Mesothelial cell of epicardium (in vitro differentiated cells): ENCODE measurements at regions not wholly inside any gene's neighbourhood (a gene's known extent, or its start where the extent isn't known, plus 50 kb on each side); places are given as distances from the start of the nearest gene placed in this dataset.
A peak's percentile ranks its signal among the peaks of the same experiment; 100 is the strongest.

Experiments
- DNase-seq, 2 experiments: peaks; one replicate each; pipeline ENCODE4 v3.0.0; 2021; ENCODE audit warnings: low spot score in 2 of 2; ENCODE audit not compliant: unreplicated experiment in 2 of 2
- H3K27ac Mint-ChIP-seq: 2 replicates; pipeline ENCODE4 v1.8.0; 2021; ENCODE audit warnings: mixed read lengths
- H3K27me3 Mint-ChIP-seq: 2 replicates; pipeline ENCODE4 v1.8.0; 2021; ENCODE audit warnings: low read depth, mixed read lengths
- H3K36me3 Mint-ChIP-seq: 2 replicates; pipeline ENCODE4 v1.8.0; 2021; ENCODE audit warnings: mixed read lengths
- H3K4me1 Mint-ChIP-seq: 2 replicates; pipeline ENCODE4 v1.8.0; 2021; ENCODE audit warnings: mixed read lengths
- H3K4me3 Mint-ChIP-seq: 2 replicates; pipeline ENCODE4 v1.8.0; 2021; ENCODE audit warnings: mild to moderate bottlenecking, moderate library complexity, mixed read lengths
- H3K9me3 Mint-ChIP-seq: 2 replicates; pipeline ENCODE4 v1.8.0; 2021; ENCODE audit warnings: mixed read lengths
- TF ChIP-seq, protein P1 (sequence below): fragments of 200-600 bp; sonication (generic); IDR thresholded peaks from one replicate; pipeline ENCODE4 v1.5.0; 2021; ENCODE audit warnings: antibody characterized with exemption; ENCODE audit not compliant: unreplicated experiment

GRCh38 chr10:28880683-28880950, 203.3 kb downstream of the BAMBI start:
- H3K9me3 Mint-ChIP-seq = no peaks in the 10 kb centered on the region
- no peak for DNase-seq
- no peak overlapping the region for H3K4me3 Mint-ChIP-seq
- peak overlapping the region; percentile 70 for H3K27ac Mint-ChIP-seq
- TF ChIP-seq, protein P1, sequence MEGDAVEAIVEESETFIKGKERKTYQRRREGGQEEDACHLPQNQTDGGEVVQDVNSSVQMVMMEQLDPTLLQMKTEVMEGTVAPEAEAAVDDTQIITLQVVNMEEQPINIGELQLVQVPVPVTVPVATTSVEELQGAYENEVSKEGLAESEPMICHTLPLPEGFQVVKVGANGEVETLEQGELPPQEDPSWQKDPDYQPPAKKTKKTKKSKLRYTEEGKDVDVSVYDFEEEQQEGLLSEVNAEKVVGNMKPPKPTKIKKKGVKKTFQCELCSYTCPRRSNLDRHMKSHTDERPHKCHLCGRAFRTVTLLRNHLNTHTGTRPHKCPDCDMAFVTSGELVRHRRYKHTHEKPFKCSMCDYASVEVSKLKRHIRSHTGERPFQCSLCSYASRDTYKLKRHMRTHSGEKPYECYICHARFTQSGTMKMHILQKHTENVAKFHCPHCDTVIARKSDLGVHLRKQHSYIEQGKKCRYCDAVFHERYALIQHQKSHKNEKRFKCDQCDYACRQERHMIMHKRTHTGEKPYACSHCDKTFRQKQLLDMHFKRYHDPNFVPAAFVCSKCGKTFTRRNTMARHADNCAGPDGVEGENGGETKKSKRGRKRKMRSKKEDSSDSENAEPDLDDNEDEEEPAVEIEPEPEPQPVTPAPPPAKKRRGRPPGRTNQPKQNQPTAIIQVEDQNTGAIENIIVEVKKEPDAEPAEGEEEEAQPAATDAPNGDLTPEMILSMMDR = no peak
- H3K27me3 Mint-ChIP-seq = no peaks in the 10 kb centered on the region
- H3K4me1 Mint-ChIP-seq = peaks cover 73% of the 10 kb centered on the region
- H3K36me3 Mint-ChIP-seq = no peaks in the 10 kb centered on the region

DNA sequence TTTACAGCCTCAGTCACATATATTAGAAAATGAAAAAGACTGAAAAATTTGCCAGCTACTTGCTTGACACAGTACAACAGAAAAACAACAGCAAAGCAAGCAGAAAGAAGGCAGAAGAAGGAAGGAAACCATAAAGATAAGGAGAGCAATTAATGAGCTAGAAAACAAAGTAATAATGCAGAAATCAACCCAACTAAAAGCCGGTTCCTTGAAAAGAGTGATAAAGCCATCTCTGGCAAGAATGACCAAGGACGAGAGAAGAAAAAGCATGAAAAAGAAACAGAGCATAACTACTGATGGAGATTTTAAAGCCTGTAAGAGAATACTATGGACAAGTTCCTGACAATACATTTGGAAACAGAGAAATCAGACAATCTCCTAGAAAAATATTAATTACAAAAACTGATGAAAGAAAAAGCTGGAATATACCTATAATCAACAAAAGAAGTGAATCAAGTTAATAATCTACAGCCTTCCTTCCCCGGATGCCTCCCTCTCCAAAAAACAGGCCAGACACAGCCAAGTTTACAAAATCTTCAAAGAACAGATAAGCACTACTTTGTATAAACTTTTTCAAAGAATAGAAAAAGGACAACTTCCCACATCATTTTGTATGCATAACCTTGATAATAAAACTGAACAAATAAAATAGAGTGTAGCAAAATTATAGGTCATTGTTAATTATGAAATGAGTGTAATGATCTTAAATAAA, 204.0 kb downstream of the BAMBI start:
- no peak overlapping the region for H3K4me3 Mint-ChIP-seq

GRCh38 chr10:28883741-28884423, 206.6 kb downstream of the BAMBI start:
- TF ChIP-seq, protein P1 = no peak
- Mint-ChIP-seq H3K36me3 (no peaks in the 10 kb centered on the region), H3K4me3 (no peak overlapping the region), H3K27me3 (no peaks in the 10 kb centered on the region), H3K9me3 (no peaks in the 10 kb centered on the region), H3K27ac (peak overlapping the region; percentile 86), H3K4me1 (peaks cover 50% of the 10 kb centered on the region)
- DNase-seq = peak in 1 of 2 experiments; percentile 2

More for the DNA sequence above, 204.0 kb downstream of the BAMBI start:
- no peaks in the 10 kb centered on the region for H3K9me3 Mint-ChIP-seq
- no peaks in the 10 kb centered on the region for H3K27me3 Mint-ChIP-seq
- no peaks in the 10 kb centered on the region for H3K36me3 Mint-ChIP-seq
- H3K27ac Mint-ChIP-seq = peak overlapping the region; percentile 70
- no peak for DNase-seq
- TF ChIP-seq, protein P1 = no peak
- H3K4me1 Mint-ChIP-seq = peaks cover 71% of the 10 kb centered on the region

GRCh38 chr10:28890121-28890950, 213.0 kb downstream of the BAMBI start:
- TF ChIP-seq, protein P1 = no peak
- Mint-ChIP-seq H3K4me1 (peaks cover 31% of the 10 kb centered on the region), H3K27me3 (no peaks in the 10 kb centered on the region), H3K36me3 (no peaks in the 10 kb centered on the region), H3K27ac (peak overlapping the region; percentile 43), H3K4me3 (no peak overlapping the region), H3K9me3 (no peaks in the 10 kb centered on the region)
- DNase-seq = no peak

DNA sequence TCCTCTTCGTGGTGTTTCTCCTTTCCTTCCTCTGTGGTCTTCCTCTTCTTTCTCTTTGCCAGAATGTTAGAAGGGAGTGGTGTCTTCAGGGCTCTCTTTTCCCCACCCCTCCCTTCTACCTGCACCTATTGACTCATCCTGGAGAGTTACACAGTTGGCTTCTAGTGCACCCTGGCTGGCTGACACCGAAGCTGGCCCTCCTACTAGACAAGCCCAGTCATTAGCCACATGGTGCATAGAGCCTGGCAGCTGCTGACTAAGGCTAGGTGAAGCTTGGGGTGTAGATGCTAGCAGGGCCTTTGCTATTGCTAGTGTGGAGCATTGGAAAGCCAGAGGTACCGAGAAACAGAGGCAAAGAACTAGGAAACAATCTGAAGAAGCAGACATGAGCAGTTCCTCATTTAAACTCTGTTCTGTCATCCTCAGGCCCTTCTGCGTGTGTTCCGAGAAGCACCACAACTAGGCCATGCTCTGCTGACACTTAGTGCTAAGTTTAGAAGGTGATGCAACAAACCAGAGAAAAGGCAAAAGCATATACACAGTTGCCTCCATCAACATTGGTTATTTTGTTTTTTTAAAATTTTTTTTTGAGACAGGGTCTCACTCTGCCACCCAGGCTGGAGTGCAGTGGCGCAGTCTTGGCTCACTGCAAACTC, 213.9 kb downstream of the BAMBI start:
- Mint-ChIP-seq H3K27me3 (no peaks in the 10 kb centered on the region), H3K4me1 (peaks cover 26% of the 10 kb centered on the region), H3K27ac (peak overlapping the region; percentile 41), H3K4me3 (no peak overlapping the region), H3K36me3 (peaks cover 1% of the 10 kb centered on the region), H3K9me3 (no peaks in the 10 kb centered on the region)
- DNase-seq = no peak
- TF ChIP-seq, protein P1 = no peak
